DOHH2 (cell line): ENCODE measurements at regions not wholly inside any gene's neighbourhood (a gene's known extent, or its start where the extent isn't known, plus 50 kb on each side); places are given as distances from the start of the nearest gene placed in this dataset.

Source experiments
- H3F3A ChIP-seq: fragments of 200-600 bp; sonication (generic), shearing (Covaris generic); 2 replicates; pipeline ENCODE4 v1.6.0; 2016; ENCODE audit warnings: antibody characterized with exemption, mild to moderate bottlenecking; ENCODE audit not compliant: control insufficient read depth, insufficient read depth
- H3K27ac ChIP-seq: fragments of 200-600 bp; sonication (generic); 2 replicates; pipeline ENCODE4 v1.5.1; 2014; ENCODE audit warnings: low read depth, mild to moderate bottlenecking, low read length, moderate library complexity
- H3K27me3 ChIP-seq: fragments of 200-600 bp; sonication (generic); 2 replicates; pipeline ENCODE4 v1.6.1; 2014; ENCODE audit warnings: mild to moderate bottlenecking, low read length, mixed read lengths; ENCODE audit not compliant: control insufficient read depth
- H3K36me3 ChIP-seq: fragments of 200-600 bp; sonication (generic); 2 replicates; pipeline ENCODE4 v1.6.1; 2014; ENCODE audit warnings: mild to moderate bottlenecking, low read length, moderate library complexity, mixed read lengths; ENCODE audit not compliant: control insufficient read depth
- H3K4me1 ChIP-seq: fragments of 200-600 bp; sonication (generic); 2 replicates; pipeline ENCODE4 v1.6.1; 2014; ENCODE audit warnings: mild to moderate bottlenecking, low read length, mixed read lengths; ENCODE audit not compliant: control insufficient read depth
- H3K4me2 ChIP-seq: fragments of 200-600 bp; sonication (generic); 2 replicates; pipeline ENCODE4 v1.6.0; 2014; ENCODE audit warnings: mild to moderate bottlenecking, low read length, moderate library complexity
- H3K4me3 ChIP-seq: fragments of 200-600 bp; sonication (generic); 2 replicates; pipeline ENCODE4 v1.5.1; 2014; ENCODE audit warnings: mild to moderate bottlenecking, low read length, mixed read lengths
- H3K79me2 ChIP-seq: fragments of 200-600 bp; sonication (generic); 2 replicates; pipeline ENCODE4 v1.6.1; 2014; ENCODE audit warnings: mild to moderate bottlenecking, low read length, mixed read lengths; ENCODE audit not compliant: control insufficient read depth
- H3K9me2 ChIP-seq: fragments of 200-600 bp; sonication (generic); replicated peaks from 2 replicates; pipeline ENCODE4 v1.6.1; 2014; ENCODE audit warnings: mild to moderate bottlenecking, low read length, mixed read lengths; ENCODE audit not compliant: control insufficient read depth
- H3K9me3 ChIP-seq: fragments of 200-600 bp; sonication (generic); 2 replicates; pipeline ENCODE4 v1.6.1; 2014; ENCODE audit warnings: antibody characterized with exemption, low read length, mixed read lengths; ENCODE audit not compliant: control insufficient read depth, insufficient read depth
- H4K20me1 ChIP-seq: fragments of 200-600 bp; sonication (generic); 2 replicates; pipeline ENCODE4 v1.6.0; 2014; ENCODE audit warnings: low read depth, mild to moderate bottlenecking, antibody characterized with exemption, low read length, moderate library complexity; ENCODE audit not compliant: control insufficient read depth, insufficient read depth
- EZH2phosphoT487 ChIP-seq: fragments of 200-600 bp; sonication (generic); IDR thresholded peaks from 2 replicates; pipeline ENCODE4 v1.6.1; 2017; ENCODE audit warnings: borderline replicate concordance, mild to moderate bottlenecking, antibody characterized with exemption, low read length, moderate library complexity, mixed read lengths
- TF ChIP-seq, protein P1 (sequence below): fragments of 200-600 bp; sonication (generic); IDR thresholded peaks from one replicate; pipeline ENCODE4 v1.5.1; 2014; ENCODE audit warnings: antibody characterized with exemption, mild to moderate bottlenecking, low read depth, low read length; ENCODE audit not compliant: poor library complexity, severe bottlenecking

DNA sequence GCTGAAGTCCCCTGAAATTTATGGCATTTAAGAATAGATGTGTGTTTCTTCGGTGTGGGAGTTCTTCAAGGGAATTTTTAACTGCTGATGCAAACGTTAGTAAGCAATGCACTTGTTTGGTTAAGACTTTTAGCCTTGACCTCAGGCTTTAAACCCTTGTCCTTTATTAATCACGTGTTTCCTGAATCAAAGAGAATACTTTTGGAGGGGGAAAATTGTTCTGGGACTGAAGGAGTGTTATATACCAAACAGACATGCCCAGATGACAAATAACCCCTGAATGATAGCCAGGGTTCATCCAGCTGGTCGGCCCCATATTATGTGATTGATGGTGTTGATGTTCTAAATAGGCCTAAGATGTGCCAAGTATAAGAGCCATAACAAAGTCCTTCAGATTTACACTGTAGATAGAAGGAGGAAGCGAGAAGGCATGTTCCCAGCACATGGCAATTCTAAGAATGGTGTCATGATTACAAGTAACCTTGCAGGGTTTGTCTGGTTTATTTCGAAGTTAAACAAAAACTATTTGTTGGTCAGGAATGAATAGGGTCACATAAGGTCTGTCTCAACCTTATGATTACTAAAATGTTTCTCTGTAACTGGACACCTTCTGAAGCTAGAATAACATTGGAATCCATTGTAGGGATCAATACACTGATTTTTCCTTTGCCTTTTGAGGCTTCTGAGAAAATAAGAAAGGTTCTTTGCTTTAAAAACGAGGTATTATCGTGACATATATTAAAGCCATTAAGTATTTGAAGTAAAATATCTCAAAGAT is 124.2 kb upstream of the SEM1 start:
- Histone ChIP-seq H3K36me3 (no peaks in the 10 kb centered on the region), H3F3A (no peaks in the 10 kb centered on the region), H3K4me3 (no peak overlapping the region), H4K20me1 (no peaks in the 10 kb centered on the region), H3K4me1 (no peaks in the 10 kb centered on the region), H3K4me2 (no peak overlapping the region), H3K9me2 (no peaks in the 10 kb centered on the region), H3K27me3 (no peaks in the 10 kb centered on the region), H3K27ac (no peak overlapping the region), H3K79me2 (no peaks in the 10 kb centered on the region), H3K9me3 (no peaks in the 10 kb centered on the region)
- no peak for TF ChIP-seq EZH2phosphoT487
- TF ChIP-seq, protein P1, sequence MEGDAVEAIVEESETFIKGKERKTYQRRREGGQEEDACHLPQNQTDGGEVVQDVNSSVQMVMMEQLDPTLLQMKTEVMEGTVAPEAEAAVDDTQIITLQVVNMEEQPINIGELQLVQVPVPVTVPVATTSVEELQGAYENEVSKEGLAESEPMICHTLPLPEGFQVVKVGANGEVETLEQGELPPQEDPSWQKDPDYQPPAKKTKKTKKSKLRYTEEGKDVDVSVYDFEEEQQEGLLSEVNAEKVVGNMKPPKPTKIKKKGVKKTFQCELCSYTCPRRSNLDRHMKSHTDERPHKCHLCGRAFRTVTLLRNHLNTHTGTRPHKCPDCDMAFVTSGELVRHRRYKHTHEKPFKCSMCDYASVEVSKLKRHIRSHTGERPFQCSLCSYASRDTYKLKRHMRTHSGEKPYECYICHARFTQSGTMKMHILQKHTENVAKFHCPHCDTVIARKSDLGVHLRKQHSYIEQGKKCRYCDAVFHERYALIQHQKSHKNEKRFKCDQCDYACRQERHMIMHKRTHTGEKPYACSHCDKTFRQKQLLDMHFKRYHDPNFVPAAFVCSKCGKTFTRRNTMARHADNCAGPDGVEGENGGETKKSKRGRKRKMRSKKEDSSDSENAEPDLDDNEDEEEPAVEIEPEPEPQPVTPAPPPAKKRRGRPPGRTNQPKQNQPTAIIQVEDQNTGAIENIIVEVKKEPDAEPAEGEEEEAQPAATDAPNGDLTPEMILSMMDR = no peak

DNA sequence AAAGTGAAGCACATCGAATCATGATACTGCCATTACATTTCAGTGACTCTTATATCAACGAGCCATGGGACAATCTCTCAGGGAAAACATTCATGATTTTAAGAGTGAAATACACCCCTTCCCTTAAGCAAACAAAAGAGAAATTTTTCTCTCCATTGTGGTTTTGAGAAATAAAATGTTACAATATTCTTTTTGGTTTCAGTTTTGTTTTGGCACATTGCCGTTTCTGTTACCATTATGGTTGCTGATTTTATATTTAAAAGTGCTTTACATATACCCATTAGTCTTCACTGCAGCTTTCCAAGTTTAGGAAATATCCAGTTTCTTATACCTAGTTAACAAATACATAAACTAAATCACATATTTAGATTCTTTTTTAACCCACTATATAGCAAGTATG is 126.8 kb upstream of the SEM1 start:
- no peak overlapping the region for H3K4me2 ChIP-seq
- TF ChIP-seq, protein P1 = no peak
- TF ChIP-seq EZH2phosphoT487 = no peak
- H3K4me3 ChIP-seq = no peak overlapping the region

DNA sequence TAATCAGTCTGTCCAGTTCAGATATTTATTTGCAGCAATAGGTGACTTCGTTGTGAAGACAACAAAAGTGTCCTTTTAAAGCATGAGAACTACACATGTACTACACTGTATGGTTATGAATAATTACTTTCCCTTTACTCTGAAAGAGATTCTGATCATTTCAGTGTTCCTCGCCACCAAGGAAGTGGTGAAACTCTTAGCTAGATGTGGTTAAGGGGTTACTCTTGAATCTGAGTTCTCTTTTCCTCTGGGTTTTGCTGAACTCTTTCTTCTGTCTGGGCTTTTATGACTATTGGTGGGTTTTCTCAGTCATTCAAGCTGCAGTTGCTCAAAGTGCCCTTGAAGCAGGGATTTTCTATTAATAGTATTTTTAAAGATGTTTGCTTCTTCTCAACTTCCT is 127.9 kb upstream of the SEM1 start:
- no peak for TF ChIP-seq EZH2phosphoT487
- TF ChIP-seq, protein P1 = no peak
- H3F3A ChIP-seq = no peaks in the 10 kb centered on the region
- H3K9me2 ChIP-seq = no peaks in the 10 kb centered on the region
- H3K4me2 ChIP-seq = no peak overlapping the region
- no peaks in the 10 kb centered on the region for H3K9me3 ChIP-seq
- no peak overlapping the region for H3K27ac ChIP-seq
- H3K4me3 ChIP-seq = no peak overlapping the region
- H3K4me1 ChIP-seq = no peaks in the 10 kb centered on the region
- no peaks in the 10 kb centered on the region for H3K27me3 ChIP-seq
- no peaks in the 10 kb centered on the region for H4K20me1 ChIP-seq
- H3K79me2 ChIP-seq = no peaks in the 10 kb centered on the region
- no peaks in the 10 kb centered on the region for H3K36me3 ChIP-seq

More for the DNA sequence above, 126.8 kb upstream of the SEM1 start:
- H3K27ac ChIP-seq = no peak overlapping the region
- no peaks in the 10 kb centered on the region for H3K9me2 ChIP-seq
- no peaks in the 10 kb centered on the region for H3K36me3 ChIP-seq
- no peaks in the 10 kb centered on the region for H3K79me2 ChIP-seq
- no peaks in the 10 kb centered on the region for H4K20me1 ChIP-seq
- no peaks in the 10 kb centered on the region for H3K4me1 ChIP-seq
- H3K27me3 ChIP-seq = no peaks in the 10 kb centered on the region
- H3K9me3 ChIP-seq = no peaks in the 10 kb centered on the region
- no peaks in the 10 kb centered on the region for H3F3A ChIP-seq
